ENCODE measurements at regions not wholly inside any gene's neighbourhood (a gene's known extent, or its start where the extent isn't known, plus 50 kb on each side); places are given as distances from the start of the nearest gene placed in this dataset.

DNA sequence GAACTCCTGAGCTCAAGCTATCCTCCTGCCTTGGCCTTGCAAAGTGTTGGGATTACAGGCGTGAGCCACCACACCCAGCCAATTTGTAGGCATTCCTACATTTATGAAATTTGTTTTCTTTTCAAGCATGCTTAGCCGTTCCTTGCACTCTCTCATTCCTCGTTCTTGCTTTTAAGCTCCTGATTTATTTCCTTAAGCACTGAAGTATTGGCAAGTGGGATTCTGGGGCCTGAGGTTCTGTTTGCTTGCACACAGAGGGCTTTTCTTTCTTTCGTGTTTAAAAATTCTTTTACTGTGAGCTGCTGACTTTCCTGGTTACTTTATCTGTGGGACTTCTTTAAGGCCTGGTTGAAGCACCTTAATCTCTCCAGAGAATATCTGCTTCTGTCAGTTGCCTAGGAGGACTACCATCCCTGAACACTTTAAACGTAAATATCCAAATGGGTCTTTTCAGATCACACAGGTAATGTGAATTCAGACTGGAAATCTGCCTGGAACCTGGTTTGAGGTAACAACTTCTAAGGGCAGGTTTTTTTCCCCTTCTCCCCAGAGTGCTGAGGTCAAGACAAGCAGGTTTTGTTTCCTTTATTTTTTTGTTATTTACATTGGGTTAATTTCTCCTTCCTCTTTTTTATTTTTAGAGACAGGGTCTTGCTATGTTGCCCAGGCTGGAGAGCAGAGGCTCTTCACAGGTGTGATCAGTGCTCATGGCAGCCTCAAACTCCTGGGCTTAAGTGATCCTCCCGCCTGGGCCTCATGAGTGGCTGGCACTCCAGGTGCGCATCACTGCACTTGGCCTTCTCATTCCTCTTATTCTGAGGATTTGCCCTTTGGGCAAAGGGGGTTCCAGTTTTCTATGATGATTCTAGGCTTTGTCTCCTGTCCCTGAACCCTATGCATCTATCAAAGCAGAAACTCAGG lies 102.9 kb downstream of the PFKFB3 start:
- DNase-seq (ENCODE audit: low read depth), result no peak
- TF ChIP-seq, protein P1, sequence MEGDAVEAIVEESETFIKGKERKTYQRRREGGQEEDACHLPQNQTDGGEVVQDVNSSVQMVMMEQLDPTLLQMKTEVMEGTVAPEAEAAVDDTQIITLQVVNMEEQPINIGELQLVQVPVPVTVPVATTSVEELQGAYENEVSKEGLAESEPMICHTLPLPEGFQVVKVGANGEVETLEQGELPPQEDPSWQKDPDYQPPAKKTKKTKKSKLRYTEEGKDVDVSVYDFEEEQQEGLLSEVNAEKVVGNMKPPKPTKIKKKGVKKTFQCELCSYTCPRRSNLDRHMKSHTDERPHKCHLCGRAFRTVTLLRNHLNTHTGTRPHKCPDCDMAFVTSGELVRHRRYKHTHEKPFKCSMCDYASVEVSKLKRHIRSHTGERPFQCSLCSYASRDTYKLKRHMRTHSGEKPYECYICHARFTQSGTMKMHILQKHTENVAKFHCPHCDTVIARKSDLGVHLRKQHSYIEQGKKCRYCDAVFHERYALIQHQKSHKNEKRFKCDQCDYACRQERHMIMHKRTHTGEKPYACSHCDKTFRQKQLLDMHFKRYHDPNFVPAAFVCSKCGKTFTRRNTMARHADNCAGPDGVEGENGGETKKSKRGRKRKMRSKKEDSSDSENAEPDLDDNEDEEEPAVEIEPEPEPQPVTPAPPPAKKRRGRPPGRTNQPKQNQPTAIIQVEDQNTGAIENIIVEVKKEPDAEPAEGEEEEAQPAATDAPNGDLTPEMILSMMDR (conservative IDR thresholded peaks at IDR 0.05; ENCODE audit: control insufficient read depth, insufficient read depth, low read depth, low read length), result no peak
- no peak overlapping the region for H3K4me3 ChIP-seq (ENCODE audit: control insufficient read depth, low read depth, low read length)

DNA sequence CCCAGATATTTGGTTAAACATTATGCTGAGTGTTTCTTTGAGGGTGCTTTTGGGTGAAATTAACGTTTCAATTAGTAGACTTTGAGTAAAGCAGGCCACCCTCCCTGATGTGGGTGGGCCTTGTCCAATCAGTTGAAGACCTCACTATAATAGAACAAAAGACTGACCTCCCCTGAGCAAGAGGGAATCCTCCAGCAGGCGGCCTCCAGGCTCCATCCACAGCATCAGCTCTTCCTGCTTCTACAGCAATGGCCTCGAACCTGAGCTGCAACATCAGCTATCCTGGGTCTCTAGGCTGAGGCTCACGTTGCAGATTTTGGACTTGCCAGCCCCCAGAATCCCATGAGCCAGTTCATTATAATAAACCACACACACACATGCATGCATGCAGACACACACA lies 104.2 kb downstream of the PFKFB3 start:
- DNase-seq (ENCODE audit: low read depth), result no peak
- no peak overlapping the region for H3K4me3 ChIP-seq (ENCODE audit: control insufficient read depth, low read depth, low read length)
- TF ChIP-seq, protein P1 (conservative IDR thresholded peaks at IDR 0.05; ENCODE audit: control insufficient read depth, insufficient read depth, low read depth, low read length), result no peak

DNA sequence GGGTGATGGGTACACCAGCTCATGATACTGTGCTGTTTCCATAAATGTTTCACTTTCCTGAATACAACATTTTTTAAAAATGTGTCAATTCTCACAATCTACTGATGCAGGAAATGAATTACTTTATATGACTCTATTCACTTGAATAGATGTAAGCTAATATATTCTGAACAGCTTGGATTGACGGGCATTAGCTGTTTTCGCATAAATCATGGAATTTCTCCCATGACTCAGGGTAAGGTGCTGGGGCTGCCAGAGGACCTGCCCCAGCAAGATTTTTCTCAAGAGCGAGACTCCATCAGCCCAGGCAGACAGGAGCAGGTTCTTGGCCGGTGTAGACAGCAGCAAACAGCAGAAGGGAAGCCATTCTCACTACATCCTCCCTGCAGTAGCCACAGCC lies 107.1 kb downstream of the PFKFB3 start:
- no peak overlapping the region for H3K4me3 ChIP-seq (ENCODE audit: control insufficient read depth, low read depth, low read length)
- TF ChIP-seq, protein P1 (conservative IDR thresholded peaks at IDR 0.05; ENCODE audit: control insufficient read depth, insufficient read depth, low read depth, low read length), result no peak
- no peak for DNase-seq (ENCODE audit: low read depth)

DNA sequence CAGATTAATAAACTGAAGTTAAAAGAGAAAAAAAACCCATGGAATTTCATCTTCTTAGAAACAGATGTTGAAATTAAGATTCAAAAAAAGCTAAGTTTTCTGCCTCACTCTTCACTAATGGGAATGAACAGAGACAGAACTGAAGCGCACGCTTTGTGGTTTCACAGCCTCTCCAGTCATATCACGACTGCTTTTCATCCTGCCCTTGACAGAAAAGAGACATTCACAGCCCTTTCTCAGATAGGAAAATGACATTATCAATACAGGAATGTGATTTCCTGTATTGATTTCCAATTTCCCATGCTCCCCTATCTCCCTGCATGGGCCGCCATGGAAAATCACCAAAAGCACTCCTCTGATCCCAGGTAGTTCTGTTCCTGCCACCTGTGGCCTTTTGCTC lies 108.2 kb downstream of the PFKFB3 start:
- TF ChIP-seq, protein P1 (conservative IDR thresholded peaks at IDR 0.05; ENCODE audit: control insufficient read depth, insufficient read depth, low read depth, low read length), result no peak
- DNase-seq (ENCODE audit: low read depth), result no peak
- no peak overlapping the region for H3K4me3 ChIP-seq (ENCODE audit: control insufficient read depth, low read depth, low read length)

DNA sequence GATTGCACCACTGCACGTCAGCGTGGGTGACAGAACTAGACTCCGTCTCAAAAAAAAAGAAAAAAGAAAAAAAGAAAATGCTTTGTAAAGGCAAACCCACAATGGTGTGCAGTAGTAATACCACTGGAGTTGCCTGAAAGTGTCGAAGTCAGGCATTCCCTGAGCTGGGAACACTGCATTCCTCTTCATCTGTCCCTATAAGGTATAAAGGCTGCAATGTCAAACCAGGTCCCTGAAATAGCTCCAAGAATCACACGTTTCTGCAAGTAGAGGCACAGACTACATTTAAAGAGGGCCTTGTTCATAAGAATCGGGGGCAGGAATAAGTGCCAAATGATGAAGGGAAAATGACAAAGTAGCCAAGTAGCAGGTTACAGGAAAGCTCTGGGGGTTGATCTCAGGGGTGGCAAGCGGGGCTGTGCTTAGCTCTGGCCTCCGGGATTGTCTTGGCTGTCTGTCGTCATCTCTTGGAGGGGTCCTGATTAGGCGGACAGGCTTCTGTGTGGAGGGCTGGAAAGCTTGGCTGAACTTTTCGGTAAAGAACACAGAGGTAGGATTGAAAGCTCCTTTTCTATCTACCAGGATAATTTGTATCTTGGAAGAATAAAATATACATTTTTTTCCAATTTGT lies 109.1 kb downstream of the PFKFB3 start:
- no peak for DNase-seq (ENCODE audit: low read depth)
- H3K4me3 ChIP-seq (ENCODE audit: control insufficient read depth, low read depth, low read length), result no peak overlapping the region
- TF ChIP-seq, protein P1 (conservative IDR thresholded peaks at IDR 0.05; ENCODE audit: control insufficient read depth, insufficient read depth, low read depth, low read length), result no peak

DNA sequence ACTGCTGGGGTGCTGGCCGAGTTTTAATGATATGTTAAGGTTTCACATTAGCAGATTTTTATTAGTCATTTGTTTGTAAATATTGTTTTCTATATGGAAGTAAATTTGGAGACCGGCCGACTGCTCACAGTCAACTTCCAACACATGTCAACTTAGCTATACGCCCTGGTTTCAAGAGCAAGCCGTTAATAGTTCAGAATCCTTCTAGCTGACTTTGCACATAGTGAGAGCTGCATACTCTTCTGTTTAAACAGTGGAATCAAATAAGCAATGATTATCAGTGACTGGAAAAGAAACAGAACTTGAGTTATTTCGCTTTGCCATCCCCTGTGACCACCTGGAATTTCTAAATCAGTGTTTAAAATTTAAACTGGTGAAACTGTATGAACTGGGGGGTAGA lies 109.9 kb downstream of the PFKFB3 start:
- TF ChIP-seq, protein P1 (conservative IDR thresholded peaks at IDR 0.05; ENCODE audit: control insufficient read depth, insufficient read depth, low read depth, low read length), result no peak
- no peak for DNase-seq (ENCODE audit: low read depth)

More for the DNA sequence above, 109.9 kb downstream of the PFKFB3 start:
- no peak overlapping the region for H3K4me3 ChIP-seq (ENCODE audit: control insufficient read depth, low read depth, low read length)

All from fibroblast of mammary gland (primary cell).